ENCODE measurements at regions not wholly inside any gene's neighbourhood (a gene's known extent, or its start where the extent isn't known, plus 50 kb on each side); places are given as distances from the start of the nearest gene placed in this dataset.
"Not testable (repeated sequence)": the region's sequence is repeated elsewhere in the genome, so short reads cannot be mapped to it uniquely, and the experiment has no call there.

DNA sequence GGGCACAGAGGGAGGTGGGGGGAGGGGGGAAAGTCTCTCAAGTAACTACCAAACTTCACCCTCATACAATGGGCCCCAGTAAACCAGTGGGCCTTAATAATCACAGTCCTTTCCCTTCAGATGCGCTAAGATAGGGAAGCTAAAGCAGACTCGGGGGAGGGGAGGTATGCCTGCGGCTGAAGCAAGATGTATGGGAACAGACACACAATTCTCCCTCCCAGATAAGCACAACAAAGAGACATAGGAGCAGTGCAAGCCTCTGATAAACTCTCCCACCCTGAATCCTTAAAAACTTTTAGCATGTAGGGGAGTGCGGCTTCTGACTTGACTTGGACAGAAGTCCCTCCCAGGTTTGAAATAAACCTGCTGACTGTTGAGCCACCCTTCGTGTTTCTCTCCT lies 54.7 kb downstream of the PROP1 start:
- H3K27ac Mint-ChIP-seq; ATAC-seq; H3K9me3 Mint-ChIP-seq; H3K36me3 Mint-ChIP-seq; DNase-seq (ENCODE audit: low spot score in 2 of 2): not testable (repeated sequence)

DNA sequence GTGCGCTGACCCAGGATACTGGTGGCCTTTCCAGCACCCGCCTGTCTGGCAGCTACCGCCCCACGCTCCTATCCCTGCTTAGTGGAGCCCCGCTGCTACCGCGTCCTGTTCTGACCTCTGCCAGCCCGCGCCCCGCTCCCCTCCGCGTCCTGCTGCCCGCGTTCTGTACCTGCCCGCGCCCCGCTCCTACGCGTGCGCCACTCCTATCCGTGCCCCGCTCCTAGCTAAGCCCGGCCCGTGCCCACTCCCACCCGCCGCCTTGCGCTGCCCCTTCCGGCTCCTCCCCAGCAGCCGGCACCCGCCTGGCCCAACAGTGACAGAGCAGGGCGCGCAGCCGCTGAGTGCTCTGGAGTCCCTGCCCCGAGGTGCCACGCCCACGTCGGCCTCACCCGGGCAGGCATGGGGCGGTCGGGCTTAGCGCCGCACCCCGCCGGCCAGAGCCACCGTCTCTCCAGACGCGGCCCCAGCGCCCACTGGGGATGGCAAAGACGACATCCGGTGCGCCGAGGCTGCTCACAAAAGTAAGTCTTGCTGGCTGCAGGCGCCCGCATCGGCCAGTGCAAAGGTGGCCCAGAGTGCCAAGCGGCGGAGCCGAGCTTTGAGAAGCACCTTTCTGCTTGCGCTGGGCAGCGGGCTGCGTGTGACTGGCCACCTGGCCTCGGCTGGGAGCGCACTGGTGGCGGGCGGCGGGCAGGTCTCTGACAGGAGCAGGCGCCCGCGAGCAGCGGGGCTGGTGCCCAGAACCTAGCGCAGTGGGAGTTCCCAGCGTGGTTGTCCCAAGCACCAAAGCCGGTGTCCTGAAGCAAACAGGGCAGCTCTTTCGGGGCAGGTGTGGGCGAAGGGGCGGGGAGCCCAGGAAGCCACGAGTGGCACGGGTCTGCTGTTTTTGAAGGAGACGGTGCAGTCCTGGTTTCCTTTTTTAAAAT lies 56.5 kb downstream of the PROP1 start:
- H3K9me3 Mint-ChIP-seq; H3K36me3 Mint-ChIP-seq; DNase-seq (ENCODE audit: low spot score in 2 of 2); H3K27ac Mint-ChIP-seq: not testable (repeated sequence)
- ATAC-seq: peak; percentile 51 to 60

DNA sequence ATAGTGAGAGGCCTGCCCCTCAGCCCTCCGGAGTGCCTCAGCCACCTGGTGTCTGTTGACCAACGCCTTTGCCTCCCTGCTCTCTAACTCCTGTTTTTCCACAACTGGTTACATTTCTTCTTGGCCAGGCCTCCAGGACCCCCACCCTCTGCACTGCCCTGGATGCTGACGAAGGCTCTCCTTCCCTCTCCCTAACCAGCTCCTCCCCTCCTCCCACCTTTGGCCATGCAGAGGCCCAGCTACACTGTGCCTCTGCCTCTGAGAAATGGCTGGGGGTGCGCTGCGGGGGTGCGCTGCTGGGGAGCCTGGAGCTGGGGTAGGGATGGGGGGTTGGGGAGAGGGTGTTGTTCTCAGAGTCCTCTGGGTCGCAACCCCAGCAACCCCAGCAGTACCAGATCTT lies 57.3 kb downstream of the PROP1 start:
- ATAC-seq: peak in 1 of 2 donors; percentile 11

DNA sequence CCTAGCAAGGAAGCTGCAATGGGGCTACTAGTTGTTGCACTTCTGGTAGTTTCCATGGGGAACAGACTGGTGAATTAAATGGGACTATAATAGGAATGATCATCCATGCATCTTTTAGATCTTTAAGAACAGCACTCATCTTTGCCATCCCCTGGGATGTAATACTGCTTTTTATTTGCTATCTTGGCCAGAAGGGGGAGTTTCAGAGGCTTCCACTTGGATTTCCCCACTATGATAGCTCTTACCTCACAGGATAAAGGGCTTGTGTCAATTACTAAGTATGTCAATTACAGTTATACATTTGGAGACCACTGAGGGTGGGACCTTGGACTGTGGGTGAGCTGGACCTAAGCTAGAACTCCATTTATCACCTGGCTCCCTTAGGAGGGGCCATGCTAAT lies 61.8 kb downstream of the PROP1 start:
- H3K9me3 Mint-ChIP-seq; ATAC-seq; H3K36me3 Mint-ChIP-seq; DNase-seq (ENCODE audit: low spot score in 2 of 2); H3K27ac Mint-ChIP-seq: not testable (repeated sequence)

More for the DNA sequence above, 57.3 kb downstream of the PROP1 start:
- not testable (repeated sequence) for DNase-seq (ENCODE audit: low spot score in 2 of 2); H3K9me3 Mint-ChIP-seq; H3K27ac Mint-ChIP-seq; H3K36me3 Mint-ChIP-seq

DNA sequence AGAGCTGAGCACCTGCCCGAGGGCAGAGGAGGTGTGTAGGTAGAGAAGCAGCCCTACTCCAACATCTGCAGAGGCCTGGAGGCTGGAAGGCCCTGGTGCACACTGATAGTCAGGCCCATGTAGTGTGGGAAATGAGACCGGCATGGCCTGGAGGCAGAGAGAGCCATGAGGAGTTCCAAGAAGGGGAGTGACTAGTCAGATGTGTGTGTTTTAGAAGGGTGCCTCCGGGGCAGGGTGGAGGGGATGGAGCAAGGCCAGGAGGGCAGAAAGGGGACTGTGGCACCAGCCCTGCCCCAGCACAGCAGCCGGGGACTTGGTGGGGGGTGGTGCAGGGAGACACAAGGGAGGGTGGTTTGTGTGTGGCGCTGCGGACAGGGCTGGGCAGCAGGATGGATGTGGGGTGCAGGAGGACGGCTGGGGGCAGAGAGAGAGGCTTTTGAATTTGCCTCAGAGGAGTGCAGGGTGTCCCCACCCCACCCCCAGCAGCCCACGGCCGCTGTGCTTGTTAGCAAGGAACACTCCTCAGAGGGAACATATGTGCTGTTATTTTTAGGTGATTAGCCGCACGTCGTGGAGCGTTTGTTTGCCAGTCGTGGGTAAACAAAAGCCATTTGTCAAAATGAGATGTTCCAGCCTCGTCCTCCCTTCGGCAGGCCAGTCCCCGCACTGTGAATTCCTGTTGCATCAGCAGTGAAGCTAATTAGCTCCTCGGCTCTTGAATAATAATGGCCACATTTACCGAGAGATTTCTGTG lies 65.6 kb downstream of the PROP1 start:
- not testable (repeated sequence) for H3K9me3 Mint-ChIP-seq

DNA sequence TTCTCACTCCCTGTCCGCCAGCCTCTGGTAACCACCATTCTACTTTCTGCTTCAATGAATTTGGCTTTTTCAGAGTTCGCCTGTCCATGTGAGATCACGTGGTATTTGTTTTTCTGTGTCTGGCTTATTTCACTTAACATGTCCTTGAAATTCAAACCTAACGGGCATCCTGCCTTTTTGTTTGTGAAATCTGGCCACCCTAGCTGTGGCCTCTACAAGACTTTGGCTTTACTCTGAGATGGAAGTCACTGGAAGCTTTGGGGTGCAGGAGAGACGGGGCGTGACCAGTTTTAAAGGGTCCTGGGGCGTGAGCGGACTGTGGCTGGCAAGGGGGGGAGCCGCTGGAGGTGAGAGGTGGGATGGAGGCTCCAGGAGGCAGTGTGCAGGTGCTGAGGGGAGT lies 66.4 kb downstream of the PROP1 start:
- ATAC-seq; DNase-seq (ENCODE audit: low spot score in 2 of 2); H3K36me3 Mint-ChIP-seq; H3K27ac Mint-ChIP-seq; H3K9me3 Mint-ChIP-seq: not testable (repeated sequence)

More for the DNA sequence above, 65.6 kb downstream of the PROP1 start:
- not testable (repeated sequence) for DNase-seq (ENCODE audit: low spot score in 2 of 2); ATAC-seq; H3K36me3 Mint-ChIP-seq; H3K27ac Mint-ChIP-seq

DNA sequence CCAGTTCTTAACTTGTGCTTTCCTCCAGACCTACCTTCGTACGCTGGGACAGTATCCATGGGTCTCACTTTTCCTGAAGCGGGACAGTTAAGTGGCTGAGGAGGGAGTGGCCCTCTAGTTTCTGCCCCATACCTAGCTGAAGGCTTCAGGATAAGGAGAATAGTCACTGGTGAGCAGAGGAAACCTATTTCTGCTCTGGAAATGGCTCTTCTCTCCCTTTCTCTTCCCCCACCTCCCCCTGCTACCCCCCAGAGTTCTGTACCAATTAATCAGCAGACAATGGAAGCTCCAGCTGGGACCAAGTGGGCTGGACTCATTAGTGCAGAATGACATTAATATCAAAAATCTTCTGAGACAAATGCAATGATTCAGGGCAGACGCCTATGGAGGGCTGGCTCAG lies 68.5 kb downstream of the PROP1 start:
- ATAC-seq; H3K9me3 Mint-ChIP-seq; H3K27ac Mint-ChIP-seq; H3K36me3 Mint-ChIP-seq; DNase-seq (ENCODE audit: low spot score in 2 of 2): not testable (repeated sequence)

DNA sequence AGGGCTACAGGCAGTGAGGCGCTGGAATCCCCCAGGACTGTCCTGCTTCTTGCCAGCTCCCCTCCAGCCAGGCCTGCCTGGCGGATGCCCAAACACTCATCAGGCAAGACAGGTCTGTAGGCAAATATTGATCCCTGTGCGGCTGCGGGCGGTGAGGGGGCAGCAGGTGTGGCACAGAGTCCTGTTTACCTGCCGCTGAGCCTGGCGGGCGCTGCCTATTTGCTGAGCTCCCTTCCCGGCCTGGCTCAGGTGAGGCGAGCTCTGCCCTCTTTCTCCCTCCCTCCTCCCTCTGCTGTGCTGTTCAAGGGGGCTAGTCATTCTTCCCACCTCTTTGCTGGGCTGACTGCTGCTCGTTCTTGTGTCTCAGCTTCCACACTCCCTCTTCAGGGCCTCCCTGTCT lies 71.5 kb downstream of the PROP1 start:
- not testable (repeated sequence) for H3K9me3 Mint-ChIP-seq; H3K36me3 Mint-ChIP-seq; H3K27ac Mint-ChIP-seq; DNase-seq (ENCODE audit: low spot score in 2 of 2); ATAC-seq

DNA sequence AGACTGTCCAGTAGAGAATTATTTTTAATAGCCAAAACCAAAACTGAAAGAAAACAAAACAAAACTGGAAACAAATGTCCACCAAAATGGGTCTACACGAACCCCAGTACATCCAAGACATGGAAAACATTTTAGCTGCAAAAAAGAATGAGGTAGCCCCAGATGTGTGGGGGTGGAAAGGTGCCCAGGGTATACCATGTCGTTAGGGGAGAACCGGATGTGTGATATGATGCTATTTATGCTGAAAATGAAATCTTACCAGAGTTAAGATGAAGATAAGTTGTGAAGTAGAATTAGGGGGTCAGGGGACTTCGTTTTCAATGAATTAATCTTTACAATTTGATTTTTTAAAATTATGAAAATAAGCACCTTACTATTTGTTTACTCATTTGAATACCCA lies 72.2 kb downstream of the PROP1 start:
- H3K27ac Mint-ChIP-seq; H3K36me3 Mint-ChIP-seq; DNase-seq (ENCODE audit: low spot score in 2 of 2); ATAC-seq; H3K9me3 Mint-ChIP-seq: not testable (repeated sequence)

DNA sequence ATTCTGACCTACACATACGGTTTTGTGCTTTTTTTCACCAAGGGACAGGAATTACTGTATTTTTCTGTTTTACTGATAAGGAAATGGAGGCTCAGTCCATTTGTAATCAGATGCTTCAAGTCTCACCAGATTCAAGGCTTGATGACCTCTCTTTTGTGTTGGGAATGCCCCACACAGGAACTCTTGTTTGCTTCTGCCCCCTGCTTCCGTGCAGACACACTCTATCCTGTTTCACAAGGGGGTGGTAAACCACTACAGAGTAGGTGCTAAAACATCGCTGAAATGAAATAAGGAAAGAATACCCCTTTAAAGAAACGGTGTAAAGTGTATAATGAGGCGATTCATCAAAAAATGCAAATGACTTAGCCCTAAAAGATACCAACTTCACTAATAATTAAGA lies 72.9 kb downstream of the PROP1 start:
- not testable (repeated sequence) for H3K9me3 Mint-ChIP-seq; ATAC-seq; H3K36me3 Mint-ChIP-seq; DNase-seq (ENCODE audit: low spot score in 2 of 2); H3K27ac Mint-ChIP-seq

DNA sequence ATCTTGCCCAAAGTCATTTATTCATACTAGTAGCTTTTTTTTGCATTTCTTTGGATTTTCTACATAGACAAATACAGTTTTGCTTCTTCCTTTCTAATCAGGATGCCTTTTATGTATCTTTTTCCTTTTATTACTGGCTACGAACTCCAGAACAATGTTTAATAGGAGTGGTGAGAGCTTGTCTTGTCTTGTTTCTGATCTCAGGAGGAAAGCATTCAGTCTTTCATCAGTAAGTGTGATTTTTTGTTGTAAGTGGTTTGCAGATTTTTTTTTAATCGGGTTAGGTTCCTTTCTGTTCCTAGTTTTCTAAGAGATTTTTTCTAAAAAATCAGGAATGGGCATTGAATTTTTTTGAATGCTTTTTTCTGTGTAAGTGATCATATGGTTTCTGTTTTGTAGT lies 86.8 kb downstream of the PROP1 start:
- not testable (repeated sequence) for H3K36me3 Mint-ChIP-seq, ATAC-seq

DNA sequence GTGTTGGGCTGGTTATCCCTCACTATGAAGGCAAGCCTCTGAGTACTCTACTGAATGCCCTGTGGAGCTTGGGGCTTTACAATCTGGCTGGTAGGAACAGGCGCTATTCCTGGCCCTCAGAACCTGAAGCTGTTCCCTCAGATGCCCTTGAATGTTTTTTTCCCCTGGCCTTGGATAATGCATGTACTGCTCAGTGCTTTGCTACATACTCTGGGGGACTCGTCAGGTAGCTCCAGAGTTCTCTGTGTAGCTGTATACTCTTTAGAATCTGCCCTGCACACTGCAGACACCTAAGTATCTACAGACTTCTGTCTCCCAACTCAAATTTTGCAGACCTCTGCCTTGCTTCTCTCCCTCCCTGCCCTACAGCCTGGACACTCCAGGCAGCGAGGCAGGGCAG lies 93.2 kb downstream of the PROP1 start:
- not testable (repeated sequence) for H3K36me3 Mint-ChIP-seq; H3K27ac Mint-ChIP-seq; ATAC-seq; DNase-seq (ENCODE audit: low spot score in 2 of 2); H3K9me3 Mint-ChIP-seq

More for the DNA sequence above, 86.8 kb downstream of the PROP1 start:
- H3K27ac Mint-ChIP-seq; H3K9me3 Mint-ChIP-seq; DNase-seq (ENCODE audit: low spot score in 2 of 2): not testable (repeated sequence)

DNA sequence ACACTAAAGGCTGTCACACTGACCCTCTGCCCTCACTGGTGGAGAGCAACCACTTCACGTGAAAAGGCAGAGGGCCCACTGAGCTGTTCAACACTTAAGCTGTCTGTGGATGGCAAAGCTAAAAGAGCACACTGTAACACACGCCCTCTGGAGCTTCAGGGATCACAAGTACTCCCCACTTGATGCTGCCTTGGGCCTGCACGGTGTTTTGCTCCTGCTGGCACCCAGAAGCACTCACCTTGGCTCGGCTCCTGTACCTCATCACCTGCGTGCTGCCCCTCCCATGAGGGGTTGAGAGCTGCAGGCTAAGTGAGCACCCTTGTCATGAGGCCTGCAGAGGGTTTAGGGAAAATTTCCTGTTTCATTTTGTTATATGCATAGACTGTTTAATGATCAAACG lies 96.0 kb downstream of the PROP1 start:
- DNase-seq (ENCODE audit: low spot score in 2 of 2); H3K36me3 Mint-ChIP-seq; H3K9me3 Mint-ChIP-seq; H3K27ac Mint-ChIP-seq; ATAC-seq: not testable (repeated sequence)

DNA sequence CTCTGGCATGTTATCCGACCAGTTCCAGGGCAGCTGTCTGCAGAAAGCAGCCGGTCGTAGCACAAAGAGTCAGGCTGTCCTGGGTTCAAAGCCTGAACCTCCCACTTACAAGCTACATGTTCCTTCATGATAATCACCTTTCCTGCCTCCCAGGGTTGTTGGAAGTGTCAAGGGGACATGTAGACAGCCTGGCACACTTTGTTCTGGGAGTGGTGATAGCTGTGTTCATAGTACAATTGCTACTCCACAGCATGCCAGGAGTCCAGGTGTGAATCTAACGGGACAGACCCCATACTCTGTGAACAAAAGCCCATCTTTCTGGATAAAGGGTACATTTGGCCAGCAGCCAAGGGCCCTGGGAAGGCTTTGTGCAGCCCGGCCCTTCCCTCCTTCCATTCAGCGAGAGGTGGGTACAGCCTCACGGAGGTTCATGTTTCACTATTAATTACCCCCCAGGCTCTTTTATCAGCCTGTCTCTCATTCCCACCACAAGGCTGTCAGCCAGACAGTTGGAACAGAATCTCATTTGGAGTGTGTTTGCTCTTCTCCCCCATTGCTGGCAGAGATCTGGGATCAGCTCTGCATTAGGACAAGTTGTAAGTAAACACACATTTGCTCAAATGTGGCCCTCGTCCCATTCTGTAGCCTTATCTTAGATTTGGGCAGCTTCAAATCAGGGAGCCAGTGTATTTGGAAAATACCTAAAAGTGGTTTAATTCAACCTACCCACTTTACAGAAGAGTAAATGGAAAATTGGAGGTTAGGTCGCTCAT lies 101.2 kb downstream of the PROP1 start:
- DNase-seq (ENCODE audit: low spot score in 2 of 2); H3K27ac Mint-ChIP-seq; H3K9me3 Mint-ChIP-seq; H3K36me3 Mint-ChIP-seq; ATAC-seq: not testable (repeated sequence)

DNA sequence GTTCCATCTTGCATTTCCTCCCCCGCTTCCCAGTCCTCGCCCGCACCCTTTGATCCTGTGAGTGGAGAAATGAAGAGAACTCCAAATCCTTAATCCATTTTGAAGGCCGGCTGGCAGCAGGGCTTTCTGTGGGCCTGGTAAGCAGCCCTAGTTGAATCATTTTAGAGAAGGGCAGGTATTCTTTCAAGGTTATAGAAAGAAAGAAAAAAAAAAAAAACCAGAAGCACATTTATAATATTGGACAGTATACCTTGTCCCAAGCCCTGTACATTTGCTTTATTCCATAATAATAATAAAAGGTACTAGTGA lies 103.7 kb downstream of the PROP1 start:
- H3K9me3 Mint-ChIP-seq; H3K27ac Mint-ChIP-seq; ATAC-seq; DNase-seq (ENCODE audit: low spot score in 2 of 2); H3K36me3 Mint-ChIP-seq: not testable (repeated sequence)

DNA sequence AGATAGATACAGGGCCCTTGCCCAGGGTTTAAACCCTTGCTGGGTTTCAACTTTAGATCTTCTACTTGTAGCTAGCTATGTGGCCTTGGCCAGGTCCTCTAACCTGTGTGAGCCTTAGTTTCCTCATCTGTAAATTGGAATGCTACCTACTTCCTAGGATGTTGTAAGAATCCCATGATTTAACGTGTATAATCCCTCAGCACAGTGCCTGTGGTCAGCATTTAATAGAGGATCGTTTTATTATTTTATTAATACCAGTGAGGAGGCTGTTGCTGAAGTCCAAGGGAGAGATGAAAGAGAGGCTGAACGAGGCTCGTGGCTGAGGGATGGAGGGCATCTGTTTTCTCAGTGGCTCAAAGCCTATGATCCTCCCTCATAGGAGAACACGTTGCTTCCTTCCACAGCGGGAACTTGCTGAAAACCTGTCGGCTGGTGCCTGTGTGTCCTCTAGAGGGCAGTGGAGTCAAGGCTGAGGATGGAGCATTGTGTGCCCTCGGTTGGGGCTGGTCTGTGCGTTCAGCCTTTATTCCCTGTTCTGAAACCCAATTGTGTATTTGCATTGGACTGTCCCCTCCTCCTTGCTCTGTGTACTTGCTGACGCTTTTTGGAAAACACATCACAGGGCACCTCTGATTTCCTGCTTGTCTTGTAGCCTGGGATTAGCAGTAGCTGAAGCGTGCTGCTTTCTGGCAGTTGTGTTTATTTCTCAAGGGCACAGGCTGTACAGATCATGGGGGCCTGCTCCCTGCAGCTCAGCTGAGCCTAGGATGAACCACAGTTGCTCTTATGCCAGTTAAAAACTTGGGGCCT lies 104.3 kb downstream of the PROP1 start:
- not testable (repeated sequence) for H3K36me3 Mint-ChIP-seq, H3K9me3 Mint-ChIP-seq, H3K27ac Mint-ChIP-seq
- ATAC-seq (peak; percentile 92 to 95), DNase-seq (ENCODE audit: low spot score in 2 of 2) (peak in 1 of 2 donors; percentile 30)
